BLaER1 (cell line): ENCODE measurements at regions not wholly inside any gene's neighbourhood (a gene's known extent, or its start where the extent isn't known, plus 50 kb on each side); places are given as distances from the start of the nearest gene placed in this dataset.
"Not testable (repeated sequence)": the region's sequence is repeated elsewhere in the genome, so short reads cannot be mapped to it uniquely, and the experiment has no call there.

Source experiments
- H3K27ac ChIP-seq: shearing (Covaris generic); formaldehyde crosslinking; 2 replicates; pipeline ENCODE4 v1.8.1; 2022
- H3K27me3 ChIP-seq: shearing (Covaris generic); formaldehyde crosslinking; 2 replicates; pipeline ENCODE4 v1.8.1; 2022
- H3K36me3 ChIP-seq: shearing (Covaris generic); formaldehyde crosslinking; 2 replicates; pipeline ENCODE4 v1.8.1; 2022
- H3K4me1 ChIP-seq: shearing (Covaris generic); formaldehyde crosslinking; 2 replicates; pipeline ENCODE4 v1.8.1; 2022
- H3K4me2 ChIP-seq: shearing (Covaris generic); formaldehyde crosslinking; 2 replicates; pipeline ENCODE4 v1.8.1; 2022
- H3K4me3 ChIP-seq: shearing (Covaris generic); formaldehyde crosslinking; 2 replicates; pipeline ENCODE4 v1.8.1; 2022
- H3K9ac ChIP-seq: shearing (Covaris generic); formaldehyde crosslinking; 2 replicates; pipeline ENCODE4 v1.8.1; 2022
- H3K9me3 ChIP-seq: shearing (Covaris generic); formaldehyde crosslinking; 2 replicates; pipeline ENCODE4 v1.8.1; 2022
- H4K20me1 ChIP-seq: shearing (Covaris generic); formaldehyde crosslinking; 2 replicates; pipeline ENCODE4 v1.8.1; 2022
- Cebpa-rat ChIP-seq: shearing (Covaris generic); IDR thresholded peaks from 2 replicates; pipeline ENCODE4 v1.8.1; 2022

GRCh38 chr13:73173279-73173811, 114.5 kb downstream of the KLF5 start:
- Histone ChIP-seq H4K20me1 (no peaks in the 10 kb centered on the region), H3K9ac (no peak overlapping the region), H3K27ac (no peak overlapping the region), H3K9me3 (no peaks in the 10 kb centered on the region), H3K4me2 (no peak overlapping the region), H3K36me3 (no peaks in the 10 kb centered on the region), H3K4me1 (0 out of 2 replicates have a peak, but pooled peaks cover 4% of the 10 kb centered on the region), H3K4me3 (no peak overlapping the region), H3K27me3 (no peaks in the 10 kb centered on the region)
- no peak for TF ChIP-seq Cebpa-rat

GRCh38 chr13:73171926-73172325, 113.1 kb downstream of the KLF5 start:
- Histone ChIP-seq H3K9me3 (no peaks in the 10 kb centered on the region), H4K20me1 (no peaks in the 10 kb centered on the region), H3K27ac (no peak overlapping the region), H3K4me3 (no peak overlapping the region), H3K27me3 (no peaks in the 10 kb centered on the region), H3K4me1 (0 out of 2 replicates have a peak, but pooled peaks cover 4% of the 10 kb centered on the region), H3K4me2 (no peak overlapping the region), H3K9ac (no peak overlapping the region), H3K36me3 (no peaks in the 10 kb centered on the region)
- TF ChIP-seq Cebpa-rat: no peak

GRCh38 chr13:73171271-73171682, 112.5 kb downstream of the KLF5 start:
- no peaks in the 10 kb centered on the region for H3K27me3 ChIP-seq
- H3K9me3 ChIP-seq: no peaks in the 10 kb centered on the region
- H3K9ac ChIP-seq: no peak overlapping the region
- no peak for TF ChIP-seq Cebpa-rat
- no peak overlapping the region for H3K27ac ChIP-seq
- no peak overlapping the region for H3K4me2 ChIP-seq
- no peak overlapping the region for H3K4me3 ChIP-seq
- no peaks in the 10 kb centered on the region for H3K36me3 ChIP-seq
- H4K20me1 ChIP-seq: no peaks in the 10 kb centered on the region
- H3K4me1 ChIP-seq: 0 out of 2 replicates have a peak, but pooled peaks cover 4% of the 10 kb centered on the region

- H3K9me3 ChIP-seq: no peaks in the 10 kb centered on the region
- H3K9ac ChIP-seq: no peak overlapping the region
- no peaks in the 10 kb centered on the region for H4K20me1 ChIP-seq
- H3K36me3 ChIP-seq: no peaks in the 10 kb centered on the region
- no peak for TF ChIP-seq Cebpa-rat
- H3K27ac ChIP-seq: no peak overlapping the region
- H3K27me3 ChIP-seq: no peaks in the 10 kb centered on the region
- H3K4me1 ChIP-seq: 0 out of 2 replicates have a peak, but pooled peaks cover 4% of the 10 kb centered on the region
- H3K4me3 ChIP-seq: no peak overlapping the region
- 0 out of 2 replicates have a peak overlapping the region, but pooled peaks have one; percentile 14 for H3K4me2 ChIP-seq
Observed at GRCh38 chr13:73169971-73170370, 111.2 kb downstream of the KLF5 start.

GRCh38 chr13:73168953-73169401, 110.2 kb downstream of the KLF5 start:
- Histone ChIP-seq H3K9ac (no peak overlapping the region), H3K4me3 (no peak overlapping the region), H4K20me1 (no peaks in the 10 kb centered on the region), H3K4me1 (0 out of 2 replicates have a peak, but pooled peaks cover 4% of the 10 kb centered on the region), H3K9me3 (no peaks in the 10 kb centered on the region), H3K27me3 (no peaks in the 10 kb centered on the region), H3K27ac (no peak overlapping the region), H3K4me2 (no peak overlapping the region), H3K36me3 (no peaks in the 10 kb centered on the region)
- no peak for TF ChIP-seq Cebpa-rat

GRCh38 chr13:73168226-73168952, 109.6 kb downstream of the KLF5 start:
- Histone ChIP-seq H4K20me1 (no peaks in the 10 kb centered on the region), H3K4me2 (no peak overlapping the region), H3K36me3 (no peaks in the 10 kb centered on the region), H3K27ac (no peak overlapping the region), H3K9ac (no peak overlapping the region), H3K4me1 (0 out of 2 replicates have a peak, but pooled peaks cover 4% of the 10 kb centered on the region), H3K4me3 (no peak overlapping the region), H3K9me3 (no peaks in the 10 kb centered on the region), H3K27me3 (no peaks in the 10 kb centered on the region)
- TF ChIP-seq Cebpa-rat: no peak

- Histone ChIP-seq H3K4me1 (0 out of 2 replicates have a peak, but pooled peaks cover 4% of the 10 kb centered on the region), H3K9me3 (no peaks in the 10 kb centered on the region; the same call in 1 of the 2 replicates), H3K9ac (no peak overlapping the region), H3K4me2 (no peak overlapping the region), H3K36me3 (no peaks in the 10 kb centered on the region), H3K27me3 (no peaks in the 10 kb centered on the region), H3K27ac (no peak overlapping the region), H3K4me3 (no peak overlapping the region), H4K20me1 (no peaks in the 10 kb centered on the region)
- no peak for TF ChIP-seq Cebpa-rat
Observed at GRCh38 chr13:73167028-73167820, 108.4 kb downstream of the KLF5 start.

- 0 out of 2 replicates have a peak, but pooled peaks cover 4% of the 10 kb centered on the region for H3K4me1 ChIP-seq
- no peak for TF ChIP-seq Cebpa-rat
- no peak overlapping the region for H3K4me2 ChIP-seq
- no peaks in the 10 kb centered on the region for H3K36me3 ChIP-seq
- no peaks in the 10 kb centered on the region; the same call in 1 of the 2 replicates for H3K9me3 ChIP-seq
- no peak overlapping the region for H3K9ac ChIP-seq
- H3K4me3 ChIP-seq: no peak overlapping the region
- no peaks in the 10 kb centered on the region for H4K20me1 ChIP-seq
- no peaks in the 10 kb centered on the region for H3K27me3 ChIP-seq
- no peak overlapping the region for H3K27ac ChIP-seq
Observed at GRCh38 chr13:73166204-73166603, 107.4 kb downstream of the KLF5 start.

GRCh38 chr13:73162912-73163911, 104.4 kb downstream of the KLF5 start:
- no peak overlapping the region for H3K4me2 ChIP-seq
- no peaks in the 10 kb centered on the region; the same call in 1 of the 2 replicates for H3K9me3 ChIP-seq
- H3K4me3 ChIP-seq: no peak overlapping the region
- no peaks in the 10 kb centered on the region for H3K36me3 ChIP-seq
- no peak overlapping the region for H3K27ac ChIP-seq
- H3K4me1 ChIP-seq: no peaks in the 10 kb centered on the region
- TF ChIP-seq Cebpa-rat: no peak
- H3K9ac ChIP-seq: no peak overlapping the region
- H3K27me3 ChIP-seq: no peaks in the 10 kb centered on the region
- no peaks in the 10 kb centered on the region for H4K20me1 ChIP-seq

GRCh38 chr13:73160371-73161031, 101.7 kb downstream of the KLF5 start:
- H3K36me3 ChIP-seq: not testable (repeated sequence)

More at GRCh38 chr13:73160371-73161031, 101.7 kb downstream of the KLF5 start:
- H3K27ac ChIP-seq, H3K9ac ChIP-seq, H3K4me3 ChIP-seq, H3K9me3 ChIP-seq, H3K4me1 ChIP-seq, H4K20me1 ChIP-seq, H3K4me2 ChIP-seq, H3K27me3 ChIP-seq: not testable (repeated sequence)
